ENCODE measurements at regions not wholly inside any gene's neighbourhood (a gene's known extent, or its start where the extent isn't known, plus 50 kb on each side); places are given as distances from the start of the nearest gene placed in this dataset.

DNA sequence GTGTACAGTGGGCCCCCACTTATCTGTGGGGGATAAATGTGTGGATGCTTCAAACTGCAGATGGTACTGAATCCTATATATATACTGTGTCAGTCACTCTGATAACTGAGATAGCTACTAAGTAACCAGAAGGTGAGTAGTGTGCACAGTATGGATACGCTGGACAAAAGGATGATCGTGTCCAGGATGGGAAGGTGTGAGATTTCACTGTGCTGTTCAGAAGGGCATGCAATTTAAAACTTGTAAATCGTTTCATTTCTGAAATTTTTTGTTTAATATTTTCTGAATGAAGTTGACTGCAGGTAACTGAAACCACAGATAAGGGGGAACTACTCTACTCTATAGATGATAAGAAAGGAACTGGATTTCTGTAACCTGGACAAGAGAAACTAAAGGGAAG, 52.1 kb upstream of the SESN3 start:
- H3K4me3 ChIP-seq = no peak overlapping the region
- peak overlapping the region in 1 of 21 experiments; percentile 30 for H3K27ac ChIP-seq

DNA sequence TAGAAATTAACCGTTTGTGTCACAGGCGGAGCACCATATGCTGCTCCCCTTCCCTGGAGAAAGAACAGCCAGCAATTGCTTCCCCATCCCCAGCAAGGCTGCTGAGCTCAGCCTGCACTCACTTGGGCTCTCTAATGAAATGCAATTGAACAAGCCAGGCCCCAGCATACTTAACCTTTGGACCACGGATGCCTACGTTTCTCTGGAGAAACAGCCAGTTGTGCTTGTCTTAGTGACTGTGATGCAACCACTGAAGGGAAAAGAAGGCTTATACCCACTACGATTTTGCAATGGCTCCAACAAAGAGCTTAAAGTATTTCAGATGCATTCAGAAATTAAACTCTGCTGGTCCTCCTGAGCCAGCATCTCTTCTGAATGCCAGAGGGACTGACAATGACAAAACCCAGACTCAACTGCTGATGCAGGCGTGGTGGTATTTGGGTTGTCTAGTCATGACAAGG, 51.3 kb upstream of the SESN3 start:
- H3K27ac ChIP-seq = peak overlapping the region in 2 of 21 experiments; percentile 5 to 30
- H3K4me3 ChIP-seq = no peak overlapping the region
